ENCODE measurements at regions not wholly inside any gene's neighbourhood (a gene's known extent, or its start where the extent isn't known, plus 50 kb on each side); places are given as distances from the start of the nearest gene placed in this dataset.

GRCh38 chr6:141307309-141307998 is 825.3 kb upstream of the GJE1 start:
- no peak overlapping the region for H3K4me3 ChIP-seq (ENCODE audit: low read depth, low read length)
- H3K36me3 ChIP-seq (ENCODE audit: control insufficient read depth, insufficient read depth, low read length) = no peaks in the 10 kb centered on the region
- TF ChIP-seq CTCF (IDR thresholded peaks at IDR 0.05; ENCODE audit: insufficient read depth, low read length, severe bottlenecking) = no peak
- DNase-seq (ENCODE audit: low read depth) (no peak), FAIRE-seq (no peak)
- H3K27me3 ChIP-seq (ENCODE audit: control insufficient read depth, insufficient read depth, low read length) = no peaks in the 10 kb centered on the region

GRCh38 chr6:141303907-141304306 is 828.8 kb upstream of the GJE1 start:
- Histone ChIP-seq H3K27me3 (ENCODE audit: control insufficient read depth, insufficient read depth, low read length) (no peaks in the 10 kb centered on the region), H3K4me3 (ENCODE audit: low read depth, low read length) (no peak overlapping the region), H3K36me3 (ENCODE audit: control insufficient read depth, insufficient read depth, low read length) (no peaks in the 10 kb centered on the region)
- DNase-seq (ENCODE audit: low read depth) = no peak
- TF ChIP-seq CTCF (IDR thresholded peaks at IDR 0.05; ENCODE audit: insufficient read depth, low read length, severe bottlenecking) = no peak
- FAIRE-seq = no peak

- FAIRE-seq (no peak), DNase-seq (ENCODE audit: low read depth) (peak; percentile 34)
- TF ChIP-seq CTCF (IDR thresholded peaks at IDR 0.05; ENCODE audit: insufficient read depth, low read length, severe bottlenecking) = no peak
- Histone ChIP-seq H3K36me3 (ENCODE audit: control insufficient read depth, insufficient read depth, low read length) (no peaks in the 10 kb centered on the region), H3K27me3 (ENCODE audit: control insufficient read depth, insufficient read depth, low read length) (no peaks in the 10 kb centered on the region), H3K4me3 (ENCODE audit: low read depth, low read length) (no peak overlapping the region)
These were observed 830.9 kb upstream of the GJE1 start for GRCh38 chr6:141301779-141302178.

- FAIRE-seq = no peak
- no peak for TF ChIP-seq CTCF (IDR thresholded peaks at IDR 0.05; ENCODE audit: insufficient read depth, low read length, severe bottlenecking)
These were observed 841.6 kb upstream of the GJE1 start for GRCh38 chr6:141290941-141291721.

GRCh38 chr6:141288947-141289346 is 843.8 kb upstream of the GJE1 start:
- H3K27me3 ChIP-seq (ENCODE audit: control insufficient read depth, insufficient read depth, low read length) = no peaks in the 10 kb centered on the region
- TF ChIP-seq CTCF (IDR thresholded peaks at IDR 0.05; ENCODE audit: insufficient read depth, low read length, severe bottlenecking) = no peak
- DNase-seq (ENCODE audit: low read depth) (no peak), FAIRE-seq (peak; percentile 68)
- H3K4me3 ChIP-seq (ENCODE audit: low read depth, low read length) = no peak overlapping the region
- no peaks in the 10 kb centered on the region for H3K36me3 ChIP-seq (ENCODE audit: control insufficient read depth, insufficient read depth, low read length)

More at GRCh38 chr6:141290941-141291721, 841.6 kb upstream of the GJE1 start:
- peak; percentile 53 for DNase-seq (ENCODE audit: low read depth)
- no peaks in the 10 kb centered on the region for H3K36me3 ChIP-seq (ENCODE audit: control insufficient read depth, insufficient read depth, low read length)
- no peaks in the 10 kb centered on the region for H3K27me3 ChIP-seq (ENCODE audit: control insufficient read depth, insufficient read depth, low read length)
- no peak overlapping the region for H3K4me3 ChIP-seq (ENCODE audit: low read depth, low read length)

Data from bronchial epithelial cell (primary cell).